Naive B cell (primary cell): ENCODE measurements at regions not wholly inside any gene's neighbourhood (a gene's known extent, or its start where the extent isn't known, plus 50 kb on each side); places are given as distances from the start of the nearest gene placed in this dataset.
"Not testable (repeated sequence)": the region's sequence is repeated elsewhere in the genome, so short reads cannot be mapped to it uniquely, and the experiment has no call there.

Experiments
- ATAC-seq, 2 donors: fragments of 150-1000 bp; cut with Tn5 transposase; 2 replicates each; pipeline ENCODE4 v1.10.0; 2021; ENCODE audit warnings: low read depth in 2 of 2, mild to moderate bottlenecking in 2 of 2, moderate library complexity in 2 of 2
- DNase-seq: peaks from one replicate; pipeline ENCODE4 v3.0.0; 2022
- H3K27ac Mint-ChIP-seq, 6 donors: one replicate each; pipeline ENCODE4 v1.8.0; 2020 to 2022; ENCODE audit warnings: mild to moderate bottlenecking in 6 of 6, mixed read lengths in 6 of 6, moderate library complexity in 5 of 6, inconsistent platforms in 2 of 6
- H3K27me3 Mint-ChIP-seq, 3 donors: one replicate each; pipeline ENCODE4 v1.8.0; 2021 to 2022; ENCODE audit warnings: mixed read lengths in 3 of 3, mild to moderate bottlenecking in 1 of 3
- H3K36me3 Mint-ChIP-seq, 2 donors: one replicate each; pipeline ENCODE4 v1.8.0; 2020 to 2022; ENCODE audit warnings: mixed read lengths in 2 of 2, inconsistent platforms in 1 of 2, mild to moderate bottlenecking in 1 of 2
- H3K4me1 Mint-ChIP-seq, 3 donors: one replicate each; pipeline ENCODE4 v1.8.0; 2020 to 2022; ENCODE audit warnings: mixed read lengths in 3 of 3, inconsistent platforms in 1 of 3, mild to moderate bottlenecking in 1 of 3, moderate library complexity in 1 of 3
- H3K4me3 Mint-ChIP-seq, 8 donors: one replicate each; pipeline ENCODE4 v1.8.0; 2020 to 2022; ENCODE audit warnings: mild to moderate bottlenecking in 8 of 8, mixed read lengths in 8 of 8, moderate library complexity in 8 of 8, inconsistent platforms in 2 of 8
- H3K9me3 Mint-ChIP-seq, 7 donors: one replicate each; pipeline ENCODE4 v1.8.0; 2020 to 2022; ENCODE audit warnings: mixed read lengths in 7 of 7, mild to moderate bottlenecking in 5 of 7, inconsistent platforms in 2 of 7, moderate library complexity in 1 of 7

GRCh38 chr13:80522463-80522862, 181.5 kb upstream of the SPRY2 start:
- H3K4me1 Mint-ChIP-seq, H3K4me3 Mint-ChIP-seq, H3K36me3 Mint-ChIP-seq, ATAC-seq, H3K27me3 Mint-ChIP-seq, DNase-seq, H3K27ac Mint-ChIP-seq: not testable (repeated sequence)
- peaks cover 0 to 13% (median 2%) of the 10 kb centered on the region in 7 donors for H3K9me3 Mint-ChIP-seq

- no peak overlapping the region for H3K4me3 Mint-ChIP-seq
- H3K27me3 Mint-ChIP-seq, result no peaks in the 10 kb centered on the region
- H3K27ac Mint-ChIP-seq, result no peak overlapping the region
- ATAC-seq (no peak), DNase-seq (no peak)
- H3K4me1 Mint-ChIP-seq, result no peaks in the 10 kb centered on the region
- H3K9me3 Mint-ChIP-seq, result peaks cover 2 to 17% (median 8%) of the 10 kb centered on the region in 7 donors
- no peaks in the 10 kb centered on the region for H3K36me3 Mint-ChIP-seq
Observed at GRCh38 chr13:80516818-80517348, 176.0 kb upstream of the SPRY2 start.

- no peak for ATAC-seq
- DNase-seq, result no peak
- peaks cover 2 to 17% (median 8%) of the 10 kb centered on the region in 7 donors for H3K9me3 Mint-ChIP-seq
- no peak overlapping the region for H3K4me3 Mint-ChIP-seq
- H3K27ac Mint-ChIP-seq, result no peak overlapping the region
- H3K27me3 Mint-ChIP-seq, result no peaks in the 10 kb centered on the region
- H3K36me3 Mint-ChIP-seq, result no peaks in the 10 kb centered on the region
- H3K4me1 Mint-ChIP-seq, result no peaks in the 10 kb centered on the region
Observed at GRCh38 chr13:80515296-80515695, 174.4 kb upstream of the SPRY2 start.

- Mint-ChIP-seq H3K27ac (no peak overlapping the region), H3K36me3 (no peaks in the 10 kb centered on the region), H3K9me3 (peaks cover 2 to 14% (median 8%) of the 10 kb centered on the region in 7 donors), H3K4me1 (no peaks in the 10 kb centered on the region), H3K4me3 (no peak overlapping the region), H3K27me3 (no peaks in the 10 kb centered on the region)
- DNase-seq (no peak), ATAC-seq (no peak)
Observed at GRCh38 chr13:80513196-80513595, 172.3 kb upstream of the SPRY2 start.

GRCh38 chr13:80510686-80511085, 169.8 kb upstream of the SPRY2 start:
- Mint-ChIP-seq H3K4me1 (no peaks in the 10 kb centered on the region), H3K36me3 (no peaks in the 10 kb centered on the region), H3K27me3 (no peaks in the 10 kb centered on the region), H3K4me3 (no peak overlapping the region), H3K27ac (no peak overlapping the region), H3K9me3 (peaks cover 0 to 19% (median 6%) of the 10 kb centered on the region in 7 donors)
- ATAC-seq (no peak), DNase-seq (no peak)

GRCh38 chr13:80509264-80509663, 168.3 kb upstream of the SPRY2 start:
- H3K36me3 Mint-ChIP-seq, result peaks cover 0 to 3% of the 10 kb centered on the region in 2 donors
- H3K9me3 Mint-ChIP-seq, result peaks cover 4 to 26% (median 9%) of the 10 kb centered on the region in 7 donors
- ATAC-seq (no peak), DNase-seq (no peak)
- H3K27me3 Mint-ChIP-seq, result no peaks in the 10 kb centered on the region
- no peaks in the 10 kb centered on the region for H3K4me1 Mint-ChIP-seq
- no peak overlapping the region for H3K4me3 Mint-ChIP-seq
- no peak overlapping the region for H3K27ac Mint-ChIP-seq

GRCh38 chr13:80508031-80508430, 167.1 kb upstream of the SPRY2 start:
- no peak for ATAC-seq
- Mint-ChIP-seq H3K9me3 (peaks cover 4 to 28% (median 9%) of the 10 kb centered on the region in 7 donors), H3K27ac (no peak overlapping the region), H3K4me1 (no peaks in the 10 kb centered on the region), H3K4me3 (no peak overlapping the region), H3K27me3 (no peaks in the 10 kb centered on the region), H3K36me3 (peaks cover 0 to 3% of the 10 kb centered on the region in 2 donors)
- DNase-seq, result no peak

GRCh38 chr13:80504453-80504852, 163.5 kb upstream of the SPRY2 start:
- Mint-ChIP-seq H3K9me3 (peaks cover 4 to 28% (median 9%) of the 10 kb centered on the region in 7 donors), H3K27me3 (no peaks in the 10 kb centered on the region), H3K27ac (no peak overlapping the region), H3K36me3 (peaks cover 0 to 3% of the 10 kb centered on the region in 2 donors), H3K4me1 (no peaks in the 10 kb centered on the region), H3K4me3 (no peak overlapping the region)
- DNase-seq (no peak), ATAC-seq (no peak)

- DNase-seq, result no peak
- no peak for ATAC-seq
- no peaks in the 10 kb centered on the region for H3K4me1 Mint-ChIP-seq
- no peak overlapping the region for H3K4me3 Mint-ChIP-seq
- H3K9me3 Mint-ChIP-seq, result peaks cover 4 to 28% (median 9%) of the 10 kb centered on the region in 7 donors
- H3K27me3 Mint-ChIP-seq, result no peaks in the 10 kb centered on the region
- no peak overlapping the region for H3K27ac Mint-ChIP-seq
- peaks cover 0 to 3% of the 10 kb centered on the region in 2 donors for H3K36me3 Mint-ChIP-seq
Observed at GRCh38 chr13:80502359-80502758, 161.4 kb upstream of the SPRY2 start.

- Mint-ChIP-seq H3K4me3 (no peak overlapping the region), H3K27me3 (no peaks in the 10 kb centered on the region), H3K4me1 (no peaks in the 10 kb centered on the region), H3K9me3 (peaks cover 4 to 25% (median 9%) of the 10 kb centered on the region in 7 donors), H3K36me3 (peaks cover 0 to 3% of the 10 kb centered on the region in 2 donors), H3K27ac (no peak overlapping the region)
- ATAC-seq (no peak), DNase-seq (no peak)
Observed at GRCh38 chr13:80501556-80501955, 160.6 kb upstream of the SPRY2 start.

- no peaks in the 10 kb centered on the region for H3K36me3 Mint-ChIP-seq
- H3K27me3 Mint-ChIP-seq, result no peaks in the 10 kb centered on the region
Observed at GRCh38 chr13:80499536-80500290, 158.8 kb upstream of the SPRY2 start.

GRCh38 chr13:80498433-80498832, 157.5 kb upstream of the SPRY2 start:
- no peaks in the 10 kb centered on the region for H3K9me3 Mint-ChIP-seq
- DNase-seq, result no peak
- H3K4me3 Mint-ChIP-seq, result no peak overlapping the region
- no peak overlapping the region for H3K27ac Mint-ChIP-seq
- no peaks in the 10 kb centered on the region for H3K36me3 Mint-ChIP-seq
- H3K4me1 Mint-ChIP-seq, result no peaks in the 10 kb centered on the region
- H3K27me3 Mint-ChIP-seq, result no peaks in the 10 kb centered on the region
- no peak for ATAC-seq

More at GRCh38 chr13:80499536-80500290, 158.8 kb upstream of the SPRY2 start:
- no peak for DNase-seq
- ATAC-seq, result no peak
- Mint-ChIP-seq H3K9me3 (peaks cover 0 to 6% (median 0%) of the 10 kb centered on the region in 7 donors), H3K4me1 (no peaks in the 10 kb centered on the region), H3K4me3 (no peak overlapping the region), H3K27ac (no peak overlapping the region)

GRCh38 chr13:80497978-80498377, 157.1 kb upstream of the SPRY2 start:
- H3K4me3 Mint-ChIP-seq, result no peak overlapping the region
- DNase-seq (no peak), ATAC-seq (no peak)
- H3K27me3 Mint-ChIP-seq, result no peaks in the 10 kb centered on the region
- no peaks in the 10 kb centered on the region for H3K4me1 Mint-ChIP-seq
- no peaks in the 10 kb centered on the region for H3K36me3 Mint-ChIP-seq
- H3K27ac Mint-ChIP-seq, result no peak overlapping the region
- H3K9me3 Mint-ChIP-seq, result no peaks in the 10 kb centered on the region

GRCh38 chr13:80497439-80497838, 156.5 kb upstream of the SPRY2 start:
- DNase-seq (no peak), ATAC-seq (no peak)
- no peak overlapping the region for H3K27ac Mint-ChIP-seq
- H3K27me3 Mint-ChIP-seq, result no peaks in the 10 kb centered on the region
- no peaks in the 10 kb centered on the region for H3K9me3 Mint-ChIP-seq
- no peaks in the 10 kb centered on the region for H3K36me3 Mint-ChIP-seq
- H3K4me1 Mint-ChIP-seq, result no peaks in the 10 kb centered on the region
- no peak overlapping the region for H3K4me3 Mint-ChIP-seq
